GM23338 (cell line): ENCODE measurements at regions not wholly inside any gene's neighbourhood (a gene's known extent, or its start where the extent isn't known, plus 50 kb on each side); places are given as distances from the start of the nearest gene placed in this dataset.
A peak's percentile ranks its signal among the peaks of the same experiment; 100 is the strongest.

ENCODE experiments used
- ATAC-seq: fragments of 200-7000 bp; cut with Tn5 transposase; 3 replicates; pipeline ENCODE4 v1.9.1; 2020
- DNase-seq: peaks from one replicate; pipeline ENCODE4 v3.0.0-alpha.2; 2015; ENCODE audit warnings: low spot score
- H2AFZ ChIP-seq: fragments of 200-600 bp; sonication (generic); 2 replicates; pipeline ENCODE4 v1.8.0; 2016; ENCODE audit warnings: antibody characterized with exemption, mild to moderate bottlenecking, moderate library complexity
- H3F3A ChIP-seq: fragments of 200-600 bp; sonication (generic); replicated peaks from 2 replicates; pipeline ENCODE4 v1.8.0; 2017; ENCODE audit warnings: antibody characterized with exemption, mixed run types, low read depth
- H3K27ac ChIP-seq: fragments of 200-600 bp; sonication (generic); 2 replicates; pipeline ENCODE4 v1.6.1; 2016; ENCODE audit warnings: low read depth
- H3K27me3 ChIP-seq: fragments of 200-600 bp; sonication (generic); 2 replicates; pipeline ENCODE4 v1.8.0; 2016; ENCODE audit warnings: mild to moderate bottlenecking, mixed run types, moderate library complexity; ENCODE audit not compliant: insufficient read depth
- H3K36me3 ChIP-seq: fragments of 200-600 bp; sonication (generic); 2 replicates; pipeline ENCODE4 v1.8.0; 2016; ENCODE audit warnings: mild to moderate bottlenecking; ENCODE audit not compliant: insufficient read depth
- H3K4me1 ChIP-seq: fragments of 200-600 bp; sonication (generic); 2 replicates; pipeline ENCODE4 v1.8.0; 2016; ENCODE audit warnings: mild to moderate bottlenecking, moderate library complexity; ENCODE audit not compliant: insufficient read depth
- H3K4me2 ChIP-seq: fragments of 200-600 bp; sonication (generic); 2 replicates; pipeline ENCODE4 v1.7.1; 2017; ENCODE audit warnings: mixed run types
- H3K4me3 ChIP-seq: fragments of 200-600 bp; sonication (generic); 2 replicates; pipeline ENCODE4 v1.6.1; 2016; ENCODE audit warnings: mixed run types
- H3K79me2 ChIP-seq: fragments of 200-600 bp; sonication (generic); replicated peaks from 2 replicates; pipeline ENCODE4 v1.8.0; 2017; ENCODE audit warnings: mild to moderate bottlenecking; ENCODE audit not compliant: insufficient read depth
- H3K9me2 ChIP-seq: fragments of 200-600 bp; sonication (generic); 2 replicates; pipeline ENCODE4 v1.8.0; 2017; ENCODE audit not compliant: insufficient read depth
- H4K20me1 ChIP-seq: fragments of 200-600 bp; sonication (generic); replicated peaks from 2 replicates; pipeline ENCODE4 v1.8.0; 2017; ENCODE audit warnings: mild to moderate bottlenecking; ENCODE audit not compliant: insufficient read depth
- H3K27ac Mint-ChIP-seq: 2 replicates; pipeline ENCODE4 v1.8.0; 2020; ENCODE audit warnings: inconsistent platforms, mild to moderate bottlenecking, moderate library complexity, mixed read lengths
- H3K27me3 Mint-ChIP-seq: 3 replicates; pipeline ENCODE4 v1.8.0; 2022; ENCODE audit warnings: low read depth, mild to moderate bottlenecking, moderate library complexity, mixed read lengths, inconsistent platforms; ENCODE audit not compliant: insufficient read depth, poor library complexity
- H3K36me3 Mint-ChIP-seq: 3 replicates; pipeline ENCODE4 v1.8.0; 2021; ENCODE audit warnings: low read depth, mild to moderate bottlenecking, inconsistent platforms, moderate library complexity, mixed read lengths
- H3K4me1 Mint-ChIP-seq: 3 replicates; pipeline ENCODE4 v1.8.0; 2020; ENCODE audit warnings: mild to moderate bottlenecking, inconsistent platforms, mixed read lengths
- H3K4me3 Mint-ChIP-seq: 3 replicates; pipeline ENCODE4 v1.8.0; 2021; ENCODE audit warnings: moderate library complexity, mild to moderate bottlenecking, inconsistent platforms, mixed read lengths
- H3K9me3 Mint-ChIP-seq: 3 replicates; pipeline ENCODE4 v1.8.0; 2020; ENCODE audit warnings: moderate library complexity, mild to moderate bottlenecking, inconsistent platforms, mixed read lengths
- CREB1 ChIP-seq: fragments of 250-450 bp; sonication (Bioruptor Pico); IDR thresholded peaks from 2 replicates; pipeline ENCODE4 v1.5.0; 2020; ENCODE audit warnings: low read depth, mild to moderate bottlenecking, moderate library complexity
- EZH2 ChIP-seq: fragments of 200-600 bp; sonication (generic); IDR thresholded peaks from one replicate; pipeline ENCODE4 v1.8.0; 2017; ENCODE audit warnings: antibody characterized with exemption, mild to moderate bottlenecking, low read depth; ENCODE audit not compliant: unreplicated experiment
- EZH2phosphoT487 ChIP-seq: fragments of 200-600 bp; sonication (generic); IDR thresholded peaks from one replicate; pipeline ENCODE4 v1.8.1; 2018; ENCODE audit warnings: antibody characterized with exemption; ENCODE audit not compliant: unreplicated experiment
- JUNB ChIP-seq: IDR thresholded peaks from one replicate; pipeline ENCODE4 v1.6.1; 2016; ENCODE audit warnings: antibody characterized with exemption; ENCODE audit not compliant: unreplicated experiment
- NANOG ChIP-seq: IDR thresholded peaks from 2 replicates; pipeline ENCODE4 v1.6.1; 2016; ENCODE audit warnings: antibody characterized with exemption, borderline replicate concordance
- POLR2AphosphoS5 ChIP-seq: IDR thresholded peaks from 2 replicates; pipeline ENCODE4 v1.6.1; 2016; ENCODE audit warnings: antibody characterized with exemption, low read depth
- REST ChIP-seq: IDR thresholded peaks from one replicate; pipeline ENCODE4 v1.6.1; 2018; ENCODE audit warnings: antibody characterized with exemption; ENCODE audit not compliant: unreplicated experiment
- STAT1 ChIP-seq: IDR thresholded peaks from one replicate; pipeline ENCODE4 v1.6.1; 2016; ENCODE audit warnings: antibody characterized with exemption; ENCODE audit not compliant: unreplicated experiment
- ZNF114 ChIP-seq: fragments of 250-450 bp; sonication (Bioruptor Pico); IDR thresholded peaks from 2 replicates; pipeline ENCODE4 v1.5.0; 2020; ENCODE audit warnings: mild to moderate bottlenecking, moderate library complexity
- ZNF331 ChIP-seq: fragments of 250-450 bp; sonication (Bioruptor Pico); IDR thresholded peaks from 2 replicates; pipeline ENCODE4 v1.5.0; 2020; ENCODE audit warnings: low read depth, mild to moderate bottlenecking, moderate library complexity
- ZNF462 ChIP-seq: fragments of 250-450 bp; sonication (Bioruptor Pico); IDR thresholded peaks from 2 replicates; pipeline ENCODE4 v1.5.0; 2020; ENCODE audit warnings: mild to moderate bottlenecking, moderate library complexity
- TF ChIP-seq, protein P1 (sequence below), 2 experiments: fragments of 200-600 bp in 1 of 2; sonication (generic) in 1 of 2; conservative IDR thresholded peaks; 2 replicates each; pipeline versions ENCODE4 v1.5.1 to v1.6.1; 2016 to 2017; ENCODE audit warnings: antibody characterized with exemption in 2 of 2, low read depth in 2 of 2, mild to moderate bottlenecking in 2 of 2, moderate library complexity in 1 of 2
- TF ChIP-seq, protein P2 (sequence below): IDR thresholded peaks from 2 replicates; pipeline ENCODE4 v1.6.1; 2016; ENCODE audit warnings: antibody characterized with exemption

- Histone ChIP-seq H3K4me1 (no peaks in the 10 kb centered on the region), H3K79me2 (no peaks in the 10 kb centered on the region), H3K36me3 (no peaks in the 10 kb centered on the region), H4K20me1 (no peaks in the 10 kb centered on the region), H3F3A (no peaks in the 10 kb centered on the region), H3K4me3 (no peak overlapping the region), H3K9me2 (no peaks in the 10 kb centered on the region; the same call in 1 of the 2 replicates), H3K27me3 (no peaks in the 10 kb centered on the region), H2AFZ (peak overlapping the region; percentile 54; the same call in 1 of the 2 replicates), H3K27ac (no peak overlapping the region), H3K4me2 (no peak overlapping the region)
- TF ChIP-seq POLR2AphosphoS5 (no peak), ZNF114 (CRISPR knock-in tag) (no peak), ZNF462 (no peak), NANOG (no peak), JUNB (no peak), STAT1 (no peak), REST (no peak), EZH2 (no peak), ZNF331 (CRISPR knock-in tag) (no peak), CREB1 (no peak), EZH2phosphoT487 (no peak)
- TF ChIP-seq, protein P1, sequence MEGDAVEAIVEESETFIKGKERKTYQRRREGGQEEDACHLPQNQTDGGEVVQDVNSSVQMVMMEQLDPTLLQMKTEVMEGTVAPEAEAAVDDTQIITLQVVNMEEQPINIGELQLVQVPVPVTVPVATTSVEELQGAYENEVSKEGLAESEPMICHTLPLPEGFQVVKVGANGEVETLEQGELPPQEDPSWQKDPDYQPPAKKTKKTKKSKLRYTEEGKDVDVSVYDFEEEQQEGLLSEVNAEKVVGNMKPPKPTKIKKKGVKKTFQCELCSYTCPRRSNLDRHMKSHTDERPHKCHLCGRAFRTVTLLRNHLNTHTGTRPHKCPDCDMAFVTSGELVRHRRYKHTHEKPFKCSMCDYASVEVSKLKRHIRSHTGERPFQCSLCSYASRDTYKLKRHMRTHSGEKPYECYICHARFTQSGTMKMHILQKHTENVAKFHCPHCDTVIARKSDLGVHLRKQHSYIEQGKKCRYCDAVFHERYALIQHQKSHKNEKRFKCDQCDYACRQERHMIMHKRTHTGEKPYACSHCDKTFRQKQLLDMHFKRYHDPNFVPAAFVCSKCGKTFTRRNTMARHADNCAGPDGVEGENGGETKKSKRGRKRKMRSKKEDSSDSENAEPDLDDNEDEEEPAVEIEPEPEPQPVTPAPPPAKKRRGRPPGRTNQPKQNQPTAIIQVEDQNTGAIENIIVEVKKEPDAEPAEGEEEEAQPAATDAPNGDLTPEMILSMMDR (conservative IDR thresholded peaks at IDR 0.05; ENCODE audit: low read depth in 2 of 2) = no peak
- TF ChIP-seq, protein P2, sequence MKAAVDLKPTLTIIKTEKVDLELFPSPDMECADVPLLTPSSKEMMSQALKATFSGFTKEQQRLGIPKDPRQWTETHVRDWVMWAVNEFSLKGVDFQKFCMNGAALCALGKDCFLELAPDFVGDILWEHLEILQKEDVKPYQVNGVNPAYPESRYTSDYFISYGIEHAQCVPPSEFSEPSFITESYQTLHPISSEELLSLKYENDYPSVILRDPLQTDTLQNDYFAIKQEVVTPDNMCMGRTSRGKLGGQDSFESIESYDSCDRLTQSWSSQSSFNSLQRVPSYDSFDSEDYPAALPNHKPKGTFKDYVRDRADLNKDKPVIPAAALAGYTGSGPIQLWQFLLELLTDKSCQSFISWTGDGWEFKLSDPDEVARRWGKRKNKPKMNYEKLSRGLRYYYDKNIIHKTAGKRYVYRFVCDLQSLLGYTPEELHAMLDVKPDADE = no peak
- H3K9me3 Mint-ChIP-seq = peaks cover 5% of the 10 kb centered on the region; the same call in 2 of the 3 replicates
- ATAC-seq = no peak
- no peak for DNase-seq
- no peaks in the 10 kb centered on the region; the same call in 2 of the 3 replicates for H3K36me3 Mint-ChIP-seq
- H3K4me3 Mint-ChIP-seq = no peak overlapping the region
- no peak overlapping the region for H3K27ac Mint-ChIP-seq
- no peaks in the 10 kb centered on the region for H3K27me3 Mint-ChIP-seq
- H3K4me1 Mint-ChIP-seq = no peaks in the 10 kb centered on the region
Measured at GRCh38 chr16:79687249-79688130, 87.0 kb upstream of the MAF start.
